ENCODE measurements at regions not wholly inside any gene's neighbourhood (a gene's known extent, or its start where the extent isn't known, plus 50 kb on each side); places are given as distances from the start of the nearest gene placed in this dataset.

DNA sequence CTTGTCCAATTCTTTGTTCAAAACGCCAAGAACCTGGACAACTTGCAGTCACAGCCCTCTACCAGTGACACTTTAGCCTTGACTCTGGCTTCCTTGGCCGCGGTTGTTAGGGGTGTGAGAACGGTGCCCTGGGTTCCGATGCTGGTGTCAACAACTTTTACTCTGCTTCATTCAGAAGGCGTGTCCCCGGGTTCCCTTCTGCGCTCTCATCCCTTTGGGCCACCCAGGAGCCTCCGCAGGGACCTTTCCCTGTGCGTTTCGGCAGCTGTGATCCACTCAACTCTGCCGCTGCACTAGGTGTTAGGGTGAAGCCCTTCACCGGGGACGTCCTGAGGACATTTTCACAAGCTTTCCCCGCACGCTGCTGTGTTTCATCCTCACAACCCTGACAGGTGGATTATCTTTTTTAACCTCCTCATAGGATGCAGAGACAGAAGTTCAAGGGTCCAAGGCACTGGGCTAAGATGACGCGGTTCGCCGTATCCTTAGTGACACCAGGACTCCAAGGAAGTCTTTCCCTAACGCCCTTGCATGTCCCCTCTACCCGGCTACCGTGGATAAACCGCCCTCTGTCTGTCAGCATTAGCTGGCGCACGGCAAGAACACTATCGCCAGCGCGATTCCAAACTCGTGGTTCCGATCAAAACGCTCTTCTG, 133.5 kb upstream of the SHH start:
- FAIRE-seq = no peak
- DNase-seq (ENCODE audit: insufficient read length, low spot score) = no peak

DNA sequence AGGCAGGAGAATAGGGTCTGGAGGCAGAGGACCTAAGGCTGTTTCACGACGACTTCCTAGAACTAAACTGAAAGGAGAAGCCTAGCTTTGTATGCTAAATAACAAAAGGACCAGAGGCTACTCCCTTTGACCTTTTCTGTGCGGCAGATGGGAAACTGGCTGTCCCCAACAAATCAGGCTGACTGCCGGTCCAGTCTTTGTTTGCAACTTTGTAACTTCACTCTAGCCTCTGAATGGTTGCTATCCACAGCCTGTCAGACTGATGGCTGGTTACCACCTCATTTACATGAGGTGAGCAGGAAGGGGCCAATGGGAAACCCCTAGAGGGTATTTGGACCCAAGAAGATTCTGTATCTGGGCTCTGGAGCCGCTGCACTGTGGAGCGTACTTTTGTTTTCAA, 132.6 kb upstream of the SHH start:
- no peak for DNase-seq (ENCODE audit: insufficient read length, low spot score)
- TF ChIP-seq, protein P1, sequence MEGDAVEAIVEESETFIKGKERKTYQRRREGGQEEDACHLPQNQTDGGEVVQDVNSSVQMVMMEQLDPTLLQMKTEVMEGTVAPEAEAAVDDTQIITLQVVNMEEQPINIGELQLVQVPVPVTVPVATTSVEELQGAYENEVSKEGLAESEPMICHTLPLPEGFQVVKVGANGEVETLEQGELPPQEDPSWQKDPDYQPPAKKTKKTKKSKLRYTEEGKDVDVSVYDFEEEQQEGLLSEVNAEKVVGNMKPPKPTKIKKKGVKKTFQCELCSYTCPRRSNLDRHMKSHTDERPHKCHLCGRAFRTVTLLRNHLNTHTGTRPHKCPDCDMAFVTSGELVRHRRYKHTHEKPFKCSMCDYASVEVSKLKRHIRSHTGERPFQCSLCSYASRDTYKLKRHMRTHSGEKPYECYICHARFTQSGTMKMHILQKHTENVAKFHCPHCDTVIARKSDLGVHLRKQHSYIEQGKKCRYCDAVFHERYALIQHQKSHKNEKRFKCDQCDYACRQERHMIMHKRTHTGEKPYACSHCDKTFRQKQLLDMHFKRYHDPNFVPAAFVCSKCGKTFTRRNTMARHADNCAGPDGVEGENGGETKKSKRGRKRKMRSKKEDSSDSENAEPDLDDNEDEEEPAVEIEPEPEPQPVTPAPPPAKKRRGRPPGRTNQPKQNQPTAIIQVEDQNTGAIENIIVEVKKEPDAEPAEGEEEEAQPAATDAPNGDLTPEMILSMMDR (IDR thresholded peaks at IDR 0.05; ENCODE audit: insufficient read depth, missing control alignments) = no peak
- no peak for FAIRE-seq

More for the DNA sequence above, 133.5 kb upstream of the SHH start:
- TF ChIP-seq, protein P1 (IDR thresholded peaks at IDR 0.05; ENCODE audit: insufficient read depth, missing control alignments) = no peak

- FAIRE-seq = no peak
- no peak for DNase-seq (ENCODE audit: insufficient read length, low spot score)
- TF ChIP-seq, protein P1 (IDR thresholded peaks at IDR 0.05; ENCODE audit: insufficient read depth, missing control alignments) = no peak
Observed at GRCh38 chr7:155943251-155943899, 131.1 kb upstream of the SHH start.

GRCh38 chr7:155942226-155942950, 130.1 kb upstream of the SHH start:
- DNase-seq (ENCODE audit: insufficient read length, low spot score) (no peak), FAIRE-seq (no peak)
- TF ChIP-seq, protein P1 (IDR thresholded peaks at IDR 0.05; ENCODE audit: insufficient read depth, missing control alignments) = no peak

DNA sequence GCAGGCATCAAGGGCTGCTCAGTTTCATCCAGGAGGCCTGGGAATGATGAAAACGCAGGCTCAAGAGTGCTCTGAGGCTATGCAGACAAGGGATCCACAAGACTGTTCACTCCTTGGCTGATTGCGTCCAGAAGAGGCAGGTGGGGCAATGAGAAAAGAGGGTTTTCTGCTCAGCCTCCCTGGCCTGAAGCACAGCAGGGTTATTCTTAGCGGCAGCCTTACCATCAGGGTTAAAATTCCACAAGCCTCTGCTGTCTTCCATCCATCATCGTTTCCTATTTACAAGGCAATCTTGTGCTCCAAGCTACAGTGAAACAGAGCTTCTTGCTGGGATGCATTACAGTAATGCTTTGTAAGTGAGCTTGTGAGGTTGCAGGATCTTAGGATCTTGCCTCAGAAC, 129.4 kb upstream of the SHH start:
- TF ChIP-seq, protein P1 (IDR thresholded peaks at IDR 0.05; ENCODE audit: insufficient read depth, missing control alignments) = no peak
- FAIRE-seq (no peak), DNase-seq (ENCODE audit: insufficient read length, low spot score) (no peak)

GRCh38 chr7:155939350-155939749, 127.1 kb upstream of the SHH start:
- FAIRE-seq = no peak
- no peak for DNase-seq (ENCODE audit: insufficient read length, low spot score)

More at GRCh38 chr7:155939350-155939749, 127.1 kb upstream of the SHH start:
- TF ChIP-seq, protein P1 (IDR thresholded peaks at IDR 0.05; ENCODE audit: insufficient read depth, missing control alignments) = no peak

Measured in D721Med (cell line).